ENCODE measurements at regions not wholly inside any gene's neighbourhood (a gene's known extent, or its start where the extent isn't known, plus 50 kb on each side); places are given as distances from the start of the nearest gene placed in this dataset.
"Not testable (repeated sequence)": the region's sequence is repeated elsewhere in the genome, so short reads cannot be mapped to it uniquely, and the experiment has no call there.

GRCh38 chr16:35749253-35750141 is 2290.1 kb downstream of the TP53TG3F start:
- no peak for DNase-seq (ENCODE audit: low read depth)

GRCh38 chr16:35750157-35750689 is 2290.8 kb downstream of the TP53TG3F start:
- DNase-seq (ENCODE audit: low read depth), result no peak

GRCh38 chr16:35750701-35751104 is 2291.3 kb downstream of the TP53TG3F start:
- DNase-seq (ENCODE audit: low read depth), result no peak

GRCh38 chr16:35751191-35751941 is 2292.0 kb downstream of the TP53TG3F start:
- DNase-seq (ENCODE audit: low read depth), result no peak

GRCh38 chr16:35752012-35752772 is 2292.8 kb downstream of the TP53TG3F start:
- DNase-seq (ENCODE audit: low read depth), result no peak

- no peak for DNase-seq (ENCODE audit: low read depth)
These were observed 2293.6 kb downstream of the TP53TG3F start for GRCh38 chr16:35752773-35753558.

GRCh38 chr16:35753559-35754390 is 2294.4 kb downstream of the TP53TG3F start:
- no peak for DNase-seq (ENCODE audit: low read depth)

- DNase-seq (ENCODE audit: low read depth), result no peak
These were observed 2295.3 kb downstream of the TP53TG3F start for GRCh38 chr16:35754391-35755369.

GRCh38 chr16:35788381-35788780 is 2329.0 kb downstream of the TP53TG3F start:
- DNase-seq (ENCODE audit: low read depth), result no peak

- no peak for DNase-seq (ENCODE audit: low read depth)
These were observed 2333.3 kb downstream of the TP53TG3F start for GRCh38 chr16:35792516-35793285.

GRCh38 chr16:35793601-35794000 is 2334.2 kb downstream of the TP53TG3F start:
- no peak for DNase-seq (ENCODE audit: low read depth)

- no peak for DNase-seq (ENCODE audit: low read depth)
These were observed 2335.5 kb downstream of the TP53TG3F start for GRCh38 chr16:35794896-35795295.

GRCh38 chr16:35795361-35796029 is 2336.1 kb downstream of the TP53TG3F start:
- no peak for DNase-seq (ENCODE audit: low read depth)

GRCh38 chr16:35797811-35798210 is 2338.4 kb downstream of the TP53TG3F start:
- DNase-seq (ENCODE audit: low read depth), result no peak

GRCh38 chr16:35798885-35799426 is 2339.5 kb downstream of the TP53TG3F start:
- no peak for DNase-seq (ENCODE audit: low read depth)

GRCh38 chr16:35804465-35804864 is 2345.1 kb downstream of the TP53TG3F start:
- DNase-seq (ENCODE audit: low read depth), result not testable (repeated sequence)

GRCh38 chr16:35823342-35823741 is 2363.9 kb downstream of the TP53TG3F start:
- DNase-seq (ENCODE audit: low read depth), result no peak

Data from RPMI7951 (cell line).